Activated T-cell treated with anti-CD3 and anti-CD28 coated beads for 4 hours (primary cell): ENCODE measurements at regions not wholly inside any gene's neighbourhood (a gene's known extent, or its start where the extent isn't known, plus 50 kb on each side); places are given as distances from the start of the nearest gene placed in this dataset.
"Not testable (repeated sequence)": the region's sequence is repeated elsewhere in the genome, so short reads cannot be mapped to it uniquely, and the experiment has no call there.

ENCODE experiments used
- DNase-seq: peaks from one replicate; pipeline ENCODE4 v3.0.0-alpha.2; 2020

DNA sequence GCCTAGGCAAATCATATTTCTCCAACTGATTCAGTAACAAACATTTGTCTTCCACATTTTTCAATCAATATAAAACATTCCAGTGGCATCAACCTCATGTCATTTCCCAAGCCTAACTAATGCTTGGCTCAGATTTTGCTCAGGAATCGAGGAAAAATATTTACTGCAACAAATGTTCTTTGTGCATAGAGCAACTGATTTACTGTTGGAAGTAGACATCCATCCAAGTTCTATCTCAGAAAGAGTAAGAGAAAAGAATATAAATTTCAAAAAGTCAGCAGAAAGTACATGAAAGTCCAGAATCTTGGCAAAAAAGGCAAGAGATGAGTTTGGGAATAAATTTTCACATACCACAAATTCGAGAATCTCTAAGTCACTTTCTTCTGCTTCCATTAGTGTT lies 2245.0 kb upstream of the RAG2 start:
- DNase-seq = no peak

DNA sequence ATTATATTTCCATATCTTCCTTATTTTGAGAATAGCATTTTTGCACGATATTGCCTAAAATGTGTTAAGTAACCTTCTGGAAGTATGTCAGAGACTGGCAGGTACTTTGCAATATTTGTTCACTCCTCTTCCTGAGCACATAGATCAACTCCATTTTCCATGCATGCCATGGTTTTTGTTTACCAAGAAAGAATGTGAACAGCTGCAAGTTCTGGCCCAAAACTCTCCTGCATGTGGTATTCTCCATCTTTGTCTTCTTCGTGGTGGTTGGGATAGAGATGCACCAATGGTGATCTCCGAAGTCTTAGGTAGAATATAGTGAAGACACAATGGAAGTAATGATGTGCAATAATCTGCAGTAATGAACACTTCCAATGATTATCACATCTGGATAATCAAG lies 2241.0 kb upstream of the RAG2 start:
- DNase-seq = no peak

GRCh38 chr11:38835966-38836365 lies 2237.9 kb upstream of the RAG2 start:
- no peak for DNase-seq

DNA sequence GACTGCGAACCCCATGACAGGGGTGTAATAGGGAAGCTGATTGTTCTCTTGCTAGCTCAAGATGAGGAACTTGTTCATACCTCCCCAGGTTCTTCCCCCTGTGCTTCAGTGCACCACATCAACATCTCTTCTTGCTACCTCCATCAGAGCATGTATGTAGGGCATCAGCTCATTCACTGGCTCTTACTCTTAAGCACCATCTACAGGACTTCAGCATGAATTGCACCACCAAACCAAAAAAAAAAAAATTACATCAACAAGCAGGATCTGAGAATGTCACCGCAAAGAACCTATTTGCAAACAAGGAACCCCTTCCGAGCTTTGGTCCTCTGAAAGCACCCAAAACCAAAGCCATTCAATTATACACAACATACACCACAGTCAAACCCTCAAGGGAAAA lies 2226.5 kb upstream of the RAG2 start:
- no peak for DNase-seq

DNA sequence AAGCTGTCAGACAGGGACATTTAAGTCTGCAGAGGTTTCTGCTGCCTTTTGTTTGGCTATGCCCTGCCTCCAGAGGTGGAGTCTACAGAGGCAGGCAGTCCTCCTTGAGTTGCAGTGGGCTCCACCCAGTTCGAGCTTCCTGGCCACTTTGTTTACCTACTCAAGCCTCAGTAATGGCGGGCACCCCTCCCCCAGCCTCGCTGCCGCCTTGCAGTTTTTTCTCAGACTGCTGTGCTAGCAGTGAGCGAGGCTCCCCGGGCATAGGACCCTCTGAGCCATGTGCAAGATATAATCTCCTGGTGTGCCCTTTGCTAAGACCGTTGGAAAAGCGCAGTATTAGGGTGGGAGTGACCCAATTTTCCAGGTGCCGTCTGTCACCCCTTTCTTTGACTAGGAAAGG lies 2223.8 kb upstream of the RAG2 start:
- not testable (repeated sequence) for DNase-seq

DNA sequence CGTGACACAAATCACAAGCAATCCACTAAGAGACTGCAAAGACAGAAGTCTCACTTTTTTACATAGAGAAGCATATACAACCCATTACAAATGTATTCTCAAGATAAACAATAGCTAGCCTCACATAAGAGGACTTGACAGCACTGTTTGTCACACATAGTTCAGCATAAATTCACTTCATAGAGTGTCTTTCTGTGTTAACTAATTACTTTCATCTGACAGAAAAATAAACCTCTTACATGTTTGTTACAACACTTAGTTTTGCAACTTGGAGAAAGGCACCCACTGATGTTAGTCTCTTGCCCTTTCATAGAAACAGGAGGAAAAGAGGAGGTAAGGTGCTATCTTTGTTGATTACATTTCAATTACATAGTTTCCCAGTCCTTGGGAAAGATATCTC lies 2221.9 kb upstream of the RAG2 start:
- DNase-seq = no peak

DNA sequence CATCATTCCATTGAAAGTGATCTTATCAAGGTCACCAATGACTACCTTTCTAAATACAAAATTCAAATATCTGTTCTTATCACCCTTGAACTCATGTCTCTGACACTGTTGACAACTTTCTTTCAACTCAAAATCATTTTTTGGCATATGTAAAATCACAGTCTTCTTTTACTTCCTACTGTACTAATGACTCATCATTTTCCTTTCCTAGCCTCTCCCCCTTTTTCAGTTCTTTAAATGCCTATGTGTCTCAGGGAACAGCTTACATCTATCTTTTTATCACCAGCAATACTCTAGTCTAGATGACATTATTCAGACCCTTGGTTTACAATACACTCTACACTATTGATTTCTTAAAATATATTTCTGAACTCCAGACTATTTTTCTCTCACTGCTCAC lies 2220.7 kb upstream of the RAG2 start:
- no peak for DNase-seq

DNA sequence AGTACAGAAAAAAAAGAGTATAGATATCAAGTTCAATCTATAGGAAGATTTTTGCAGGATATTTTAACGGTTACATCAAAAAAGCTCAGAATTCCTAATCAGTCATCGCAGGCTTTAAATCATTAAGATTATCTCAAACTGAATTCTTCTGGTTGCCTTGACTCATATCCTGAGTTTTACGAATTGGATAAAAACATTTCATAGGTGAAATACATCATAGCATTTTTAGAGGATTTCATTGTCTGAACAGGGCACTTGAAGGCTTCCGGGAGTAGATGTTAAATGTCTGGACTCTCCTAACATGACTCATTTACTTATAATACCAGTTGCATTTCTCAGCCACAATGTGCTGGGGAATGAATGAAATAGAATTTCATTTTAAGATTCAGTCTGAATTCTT lies 2216.6 kb upstream of the RAG2 start:
- DNase-seq = no peak

- no peak for DNase-seq
These were observed 2211.5 kb upstream of the RAG2 start for GRCh38 chr11:38809521-38809920.

GRCh38 chr11:38796281-38796680 lies 2198.2 kb upstream of the RAG2 start:
- no peak for DNase-seq

DNA sequence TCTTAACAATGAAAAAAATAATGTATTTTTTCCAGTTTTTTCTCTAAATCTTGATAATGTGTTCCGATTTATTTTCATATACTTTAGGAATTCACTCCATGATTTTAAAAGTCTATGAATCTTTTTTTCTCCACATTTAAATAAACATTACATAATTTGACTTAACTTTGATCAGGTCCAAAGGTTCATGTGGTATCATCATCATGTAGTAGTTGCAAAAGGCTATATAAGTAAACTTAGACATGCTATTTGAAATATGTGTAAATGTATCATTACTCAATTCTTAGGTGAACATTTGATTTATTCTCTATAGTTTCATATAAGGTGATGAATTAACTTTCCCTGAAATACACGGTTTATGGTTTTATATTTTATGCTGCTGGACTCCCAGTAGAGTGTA lies 2197.0 kb upstream of the RAG2 start:
- no peak for DNase-seq

GRCh38 chr11:38791346-38791961 lies 2193.4 kb upstream of the RAG2 start:
- no peak for DNase-seq

DNA sequence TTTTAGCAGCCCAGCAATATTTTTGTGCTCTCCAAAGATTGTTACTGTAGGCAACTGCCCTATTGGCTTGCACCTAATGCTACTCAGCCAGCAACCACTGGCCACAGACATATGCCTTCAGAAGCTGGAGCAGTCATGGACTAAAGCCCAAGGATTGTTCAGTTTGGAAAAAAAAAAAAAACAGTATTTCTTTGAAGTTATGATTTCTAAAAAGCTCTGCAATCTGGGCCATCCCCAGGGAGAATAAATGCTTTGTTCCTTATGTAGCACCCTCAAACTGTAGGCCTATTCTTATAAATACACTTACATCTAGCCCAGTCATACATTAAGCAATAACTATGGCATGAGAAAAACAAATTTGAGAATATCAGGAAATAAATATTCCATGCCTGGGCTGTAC lies 2190.5 kb upstream of the RAG2 start:
- DNase-seq = no peak

- DNase-seq = no peak
These were observed 2186.1 kb upstream of the RAG2 start for GRCh38 chr11:38784164-38784563.

DNA sequence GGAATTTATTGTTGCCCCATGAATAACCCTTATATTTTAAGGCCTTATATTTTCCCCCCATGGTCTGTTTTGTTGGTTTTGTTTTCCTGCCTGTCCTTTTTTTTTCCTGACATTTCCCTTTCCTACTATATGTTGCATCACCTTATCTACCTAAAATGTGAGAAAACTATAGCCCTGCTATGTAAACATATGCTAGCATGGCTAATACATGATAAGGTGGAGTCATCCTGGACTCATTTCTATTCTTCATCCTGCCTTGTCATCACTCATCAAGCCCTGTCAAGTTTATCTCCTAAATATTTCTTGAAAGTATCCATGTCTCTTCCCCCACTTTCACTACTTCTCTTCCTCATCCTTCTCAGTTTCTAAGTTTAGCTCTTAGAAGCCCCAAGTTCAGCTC lies 2168.8 kb upstream of the RAG2 start:
- DNase-seq = no peak

DNA sequence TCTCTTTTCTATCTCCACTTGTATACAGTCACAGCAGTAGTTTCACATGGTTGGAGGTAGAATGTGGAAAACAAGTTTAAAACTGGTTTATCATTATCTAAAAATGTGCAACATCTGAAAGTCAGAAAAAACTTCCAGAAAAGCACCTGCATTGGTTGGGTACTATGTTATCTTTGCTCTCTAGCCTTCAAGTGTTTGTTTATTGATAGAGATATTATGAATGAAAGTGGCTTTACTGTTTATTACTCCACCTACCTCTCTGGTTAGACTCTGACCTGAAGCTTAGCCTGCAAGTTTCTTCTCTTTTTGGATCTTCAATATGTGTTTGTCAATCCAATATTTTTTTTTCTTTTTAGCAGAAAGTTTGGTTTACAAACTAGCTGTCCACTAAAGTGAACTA lies 2161.4 kb upstream of the RAG2 start:
- DNase-seq = no peak

DNA sequence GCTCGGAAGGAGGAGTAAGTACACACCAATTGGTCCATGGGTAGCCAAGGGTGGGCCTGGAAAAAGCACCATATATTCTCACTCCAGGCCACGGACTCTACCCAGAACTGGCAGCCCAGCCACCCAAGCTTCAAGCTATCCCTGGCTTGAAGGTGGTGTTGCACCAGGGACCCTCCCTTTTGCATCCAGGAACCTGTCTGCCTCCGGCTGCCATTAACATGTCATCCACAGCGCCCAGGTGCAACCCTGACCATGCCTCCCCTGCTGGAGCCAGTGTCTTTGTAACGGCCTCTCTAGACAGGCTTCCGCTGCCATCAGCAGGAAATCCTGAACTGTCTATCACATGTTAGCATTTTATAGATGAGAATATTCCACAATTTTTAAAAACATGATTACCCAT lies 2158.5 kb upstream of the RAG2 start:
- no peak for DNase-seq

DNA sequence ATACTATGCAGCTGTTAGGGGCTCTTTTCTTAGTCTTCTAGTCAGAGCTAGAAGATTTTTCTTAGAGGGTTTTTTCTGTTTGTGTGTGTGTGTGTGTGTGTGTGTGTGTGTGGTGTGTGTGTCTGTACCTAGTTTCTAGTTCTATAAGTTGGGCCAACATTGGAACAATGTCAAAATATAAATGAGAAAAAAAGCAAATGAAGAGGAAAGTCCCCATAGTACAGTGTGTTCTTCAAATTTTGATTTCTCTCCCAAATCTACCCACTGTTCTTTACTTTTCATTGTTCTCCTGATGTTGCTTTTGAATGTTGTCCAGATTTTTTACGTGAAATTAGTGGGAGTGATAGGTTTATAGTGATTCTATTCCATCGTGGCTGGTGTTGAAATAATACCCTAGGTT lies 2153.4 kb upstream of the RAG2 start:
- DNase-seq = no peak

DNA sequence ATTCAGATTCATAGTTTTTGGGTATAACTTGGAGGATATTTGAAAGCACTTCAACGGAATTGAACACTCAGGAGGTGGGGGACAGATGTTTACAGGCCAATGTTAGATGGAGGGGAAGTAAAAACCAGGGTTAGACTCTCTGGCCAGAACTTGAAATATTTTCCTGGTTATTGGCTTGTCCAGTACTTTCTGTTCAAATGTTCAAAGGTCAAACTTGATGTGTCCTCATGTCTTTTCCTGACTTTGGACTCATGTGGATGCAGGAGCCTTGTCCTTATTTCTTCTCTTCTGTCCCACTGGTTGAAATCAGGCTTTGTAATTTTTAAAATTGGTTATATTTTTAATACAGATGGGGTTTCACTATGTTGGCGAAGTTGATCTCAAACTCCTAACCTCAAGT lies 2148.5 kb upstream of the RAG2 start:
- not testable (repeated sequence) for DNase-seq

DNA sequence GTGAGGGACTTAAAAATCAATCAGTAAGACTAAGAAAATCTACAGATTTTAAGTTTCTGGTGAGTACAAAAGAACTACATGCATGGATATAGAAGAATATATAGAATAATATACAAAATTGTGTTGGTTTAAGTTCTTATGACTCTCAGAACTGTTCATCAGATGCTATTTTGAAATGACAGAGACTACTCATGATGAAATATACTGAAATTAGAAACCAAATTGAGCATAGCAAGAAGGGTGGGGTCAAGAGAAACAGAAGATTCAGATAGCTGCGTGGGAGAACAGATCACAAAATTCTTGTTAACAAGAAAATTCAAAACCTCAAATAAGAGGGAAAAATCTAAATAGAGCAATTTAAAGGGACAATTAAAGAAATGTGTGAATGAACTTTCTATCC lies 2125.3 kb upstream of the RAG2 start:
- no peak for DNase-seq

DNA sequence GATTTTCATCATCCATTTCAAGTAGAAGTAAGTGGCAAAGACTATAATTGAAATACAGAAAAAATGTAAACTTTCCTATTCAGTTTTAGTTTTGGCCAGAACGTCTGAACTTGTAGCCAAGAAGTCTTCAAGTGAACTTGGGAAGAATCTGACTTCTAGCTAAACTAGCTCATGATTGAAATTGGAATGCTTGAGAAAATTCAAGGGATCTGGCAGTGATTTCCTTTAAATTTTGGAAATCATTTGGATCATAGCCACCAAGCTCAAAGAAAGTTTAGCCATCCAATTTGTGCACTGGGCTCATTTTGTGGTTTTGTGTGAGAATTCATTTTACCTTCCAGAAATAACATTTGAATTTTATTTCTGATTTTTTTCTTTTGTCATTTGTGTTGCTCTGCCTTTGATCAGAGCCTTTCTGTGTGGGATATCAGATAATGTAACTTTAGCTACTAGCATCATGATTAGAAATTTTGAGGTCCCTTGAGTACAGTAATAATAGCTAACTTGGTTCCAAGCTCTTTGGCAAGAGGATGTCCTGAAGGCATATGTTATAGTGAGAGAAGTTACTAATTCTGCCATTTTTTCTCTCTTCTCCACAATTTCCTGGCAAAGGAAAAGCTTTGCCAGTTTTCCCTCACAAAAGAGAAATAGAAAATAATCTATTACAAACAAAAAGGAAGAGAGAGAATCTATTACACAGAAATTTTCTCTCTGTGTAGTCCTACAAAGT lies 2123.7 kb upstream of the RAG2 start:
- DNase-seq = no peak

DNA sequence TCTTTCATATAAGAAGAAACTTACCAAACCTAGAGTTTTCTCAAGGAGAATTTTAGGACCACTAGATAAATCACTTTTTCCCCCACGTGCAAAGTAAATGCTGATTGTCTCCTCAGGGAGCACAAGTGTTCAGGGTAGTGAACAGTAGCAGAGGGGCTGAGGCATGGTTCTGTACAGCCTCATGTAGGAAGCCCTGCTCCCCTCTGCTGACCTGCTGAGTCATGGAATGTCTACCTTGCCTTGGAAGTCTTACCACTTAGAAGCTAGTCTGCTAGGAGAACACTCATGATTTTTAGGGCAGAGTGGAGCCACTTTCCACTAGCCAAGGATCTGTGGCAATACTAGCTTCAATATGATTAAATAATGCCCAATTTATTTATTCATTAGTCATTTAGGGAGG lies 2120.6 kb upstream of the RAG2 start:
- DNase-seq = no peak

GRCh38 chr11:38718049-38718448 lies 2120.0 kb upstream of the RAG2 start:
- DNase-seq = no peak

DNA sequence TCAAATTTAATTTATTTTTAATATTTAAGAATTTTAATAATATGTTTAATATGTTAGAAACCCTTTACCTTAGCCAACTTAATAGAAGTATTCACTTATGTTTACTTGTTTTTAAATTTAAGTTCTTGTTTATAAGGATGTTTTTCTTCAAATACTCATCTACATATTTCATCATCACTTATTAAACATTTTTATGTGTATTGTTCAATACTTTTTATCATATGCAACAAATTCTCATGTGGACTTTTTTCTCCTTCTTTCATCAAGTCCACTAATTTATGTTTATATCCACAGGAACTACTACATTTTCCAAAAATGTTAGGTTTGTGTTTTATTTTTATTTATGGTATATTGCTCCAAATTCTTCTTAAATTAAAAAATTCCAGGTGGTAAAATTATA lies 2113.1 kb upstream of the RAG2 start:
- DNase-seq = no peak

GRCh38 chr11:38710262-38710661 lies 2112.2 kb upstream of the RAG2 start:
- no peak for DNase-seq
